GM23338 (cell line): ENCODE measurements at regions not wholly inside any gene's neighbourhood (a gene's known extent, or its start where the extent isn't known, plus 50 kb on each side); places are given as distances from the start of the nearest gene placed in this dataset.

ENCODE experiments used
- ATAC-seq: fragments of 200-7000 bp; cut with Tn5 transposase; 3 replicates; pipeline ENCODE4 v1.9.1; 2020
- DNase-seq: peaks from one replicate; pipeline ENCODE4 v3.0.0-alpha.2; 2015; ENCODE audit warnings: low spot score
- H2AFZ ChIP-seq: fragments of 200-600 bp; sonication (generic); 2 replicates; pipeline ENCODE4 v1.8.0; 2016; ENCODE audit warnings: antibody characterized with exemption, mild to moderate bottlenecking, moderate library complexity
- H3F3A ChIP-seq: fragments of 200-600 bp; sonication (generic); replicated peaks from 2 replicates; pipeline ENCODE4 v1.8.0; 2017; ENCODE audit warnings: antibody characterized with exemption, mixed run types, low read depth
- H3K27ac ChIP-seq: fragments of 200-600 bp; sonication (generic); 2 replicates; pipeline ENCODE4 v1.6.1; 2016; ENCODE audit warnings: low read depth
- H3K27me3 ChIP-seq: fragments of 200-600 bp; sonication (generic); 2 replicates; pipeline ENCODE4 v1.8.0; 2016; ENCODE audit warnings: mild to moderate bottlenecking, mixed run types, moderate library complexity; ENCODE audit not compliant: insufficient read depth
- H3K36me3 ChIP-seq: fragments of 200-600 bp; sonication (generic); 2 replicates; pipeline ENCODE4 v1.8.0; 2016; ENCODE audit warnings: mild to moderate bottlenecking; ENCODE audit not compliant: insufficient read depth
- H3K4me1 ChIP-seq: fragments of 200-600 bp; sonication (generic); 2 replicates; pipeline ENCODE4 v1.8.0; 2016; ENCODE audit warnings: mild to moderate bottlenecking, moderate library complexity; ENCODE audit not compliant: insufficient read depth
- H3K4me2 ChIP-seq: fragments of 200-600 bp; sonication (generic); 2 replicates; pipeline ENCODE4 v1.7.1; 2017; ENCODE audit warnings: mixed run types
- H3K4me3 ChIP-seq: fragments of 200-600 bp; sonication (generic); 2 replicates; pipeline ENCODE4 v1.6.1; 2016; ENCODE audit warnings: mixed run types
- H3K79me2 ChIP-seq: fragments of 200-600 bp; sonication (generic); replicated peaks from 2 replicates; pipeline ENCODE4 v1.8.0; 2017; ENCODE audit warnings: mild to moderate bottlenecking; ENCODE audit not compliant: insufficient read depth
- H3K9me2 ChIP-seq: fragments of 200-600 bp; sonication (generic); 2 replicates; pipeline ENCODE4 v1.8.0; 2017; ENCODE audit not compliant: insufficient read depth
- H4K20me1 ChIP-seq: fragments of 200-600 bp; sonication (generic); replicated peaks from 2 replicates; pipeline ENCODE4 v1.8.0; 2017; ENCODE audit warnings: mild to moderate bottlenecking; ENCODE audit not compliant: insufficient read depth
- H3K27ac Mint-ChIP-seq: 2 replicates; pipeline ENCODE4 v1.8.0; 2020; ENCODE audit warnings: inconsistent platforms, mild to moderate bottlenecking, moderate library complexity, mixed read lengths
- H3K27me3 Mint-ChIP-seq: 3 replicates; pipeline ENCODE4 v1.8.0; 2022; ENCODE audit warnings: low read depth, mild to moderate bottlenecking, moderate library complexity, mixed read lengths, inconsistent platforms; ENCODE audit not compliant: insufficient read depth, poor library complexity
- H3K36me3 Mint-ChIP-seq: 3 replicates; pipeline ENCODE4 v1.8.0; 2021; ENCODE audit warnings: low read depth, mild to moderate bottlenecking, inconsistent platforms, moderate library complexity, mixed read lengths
- H3K4me1 Mint-ChIP-seq: 3 replicates; pipeline ENCODE4 v1.8.0; 2020; ENCODE audit warnings: mild to moderate bottlenecking, inconsistent platforms, mixed read lengths
- H3K4me3 Mint-ChIP-seq: 3 replicates; pipeline ENCODE4 v1.8.0; 2021; ENCODE audit warnings: moderate library complexity, mild to moderate bottlenecking, inconsistent platforms, mixed read lengths
- H3K9me3 Mint-ChIP-seq: 3 replicates; pipeline ENCODE4 v1.8.0; 2020; ENCODE audit warnings: moderate library complexity, mild to moderate bottlenecking, inconsistent platforms, mixed read lengths
- CREB1 ChIP-seq: fragments of 250-450 bp; sonication (Bioruptor Pico); IDR thresholded peaks from 2 replicates; pipeline ENCODE4 v1.5.0; 2020; ENCODE audit warnings: low read depth, mild to moderate bottlenecking, moderate library complexity
- CTCF ChIP-seq, 2 experiments: fragments of 200-600 bp in 1 of 2; sonication (generic) in 1 of 2; conservative IDR thresholded peaks; 2 replicates each; pipeline versions ENCODE4 v1.5.1 to v1.6.1; 2016 to 2017; ENCODE audit warnings: antibody characterized with exemption in 2 of 2, low read depth in 2 of 2, mild to moderate bottlenecking in 2 of 2, moderate library complexity in 1 of 2
- ETS1 ChIP-seq: IDR thresholded peaks from 2 replicates; pipeline ENCODE4 v1.6.1; 2016; ENCODE audit warnings: antibody characterized with exemption
- EZH2 ChIP-seq: fragments of 200-600 bp; sonication (generic); IDR thresholded peaks from one replicate; pipeline ENCODE4 v1.8.0; 2017; ENCODE audit warnings: antibody characterized with exemption, mild to moderate bottlenecking, low read depth; ENCODE audit not compliant: unreplicated experiment
- EZH2phosphoT487 ChIP-seq: fragments of 200-600 bp; sonication (generic); IDR thresholded peaks from one replicate; pipeline ENCODE4 v1.8.1; 2018; ENCODE audit warnings: antibody characterized with exemption; ENCODE audit not compliant: unreplicated experiment
- JUNB ChIP-seq: IDR thresholded peaks from one replicate; pipeline ENCODE4 v1.6.1; 2016; ENCODE audit warnings: antibody characterized with exemption; ENCODE audit not compliant: unreplicated experiment
- NANOG ChIP-seq: IDR thresholded peaks from 2 replicates; pipeline ENCODE4 v1.6.1; 2016; ENCODE audit warnings: antibody characterized with exemption, borderline replicate concordance
- POLR2AphosphoS5 ChIP-seq: IDR thresholded peaks from 2 replicates; pipeline ENCODE4 v1.6.1; 2016; ENCODE audit warnings: antibody characterized with exemption, low read depth
- REST ChIP-seq: IDR thresholded peaks from one replicate; pipeline ENCODE4 v1.6.1; 2018; ENCODE audit warnings: antibody characterized with exemption; ENCODE audit not compliant: unreplicated experiment
- STAT1 ChIP-seq: IDR thresholded peaks from one replicate; pipeline ENCODE4 v1.6.1; 2016; ENCODE audit warnings: antibody characterized with exemption; ENCODE audit not compliant: unreplicated experiment
- ZNF114 ChIP-seq: fragments of 250-450 bp; sonication (Bioruptor Pico); IDR thresholded peaks from 2 replicates; pipeline ENCODE4 v1.5.0; 2020; ENCODE audit warnings: mild to moderate bottlenecking, moderate library complexity
- ZNF331 ChIP-seq: fragments of 250-450 bp; sonication (Bioruptor Pico); IDR thresholded peaks from 2 replicates; pipeline ENCODE4 v1.5.0; 2020; ENCODE audit warnings: low read depth, mild to moderate bottlenecking, moderate library complexity
- ZNF462 ChIP-seq: fragments of 250-450 bp; sonication (Bioruptor Pico); IDR thresholded peaks from 2 replicates; pipeline ENCODE4 v1.5.0; 2020; ENCODE audit warnings: mild to moderate bottlenecking, moderate library complexity

- H3F3A ChIP-seq = no peaks in the 10 kb centered on the region
- ATAC-seq = no peak
- Mint-ChIP-seq H3K4me3 (no peak overlapping the region), H3K27ac (no peak overlapping the region), H3K4me1 (no peaks in the 10 kb centered on the region), H3K36me3 (no peaks in the 10 kb centered on the region), H3K9me3 (no peaks in the 10 kb centered on the region), H3K27me3 (no peaks in the 10 kb centered on the region)
- no peaks in the 10 kb centered on the region for H3K79me2 ChIP-seq
- H3K36me3 ChIP-seq = no peaks in the 10 kb centered on the region
- no peak overlapping the region for H3K4me3 ChIP-seq
- H4K20me1 ChIP-seq = no peaks in the 10 kb centered on the region
- no peaks in the 10 kb centered on the region for H3K4me1 ChIP-seq
- no peaks in the 10 kb centered on the region for H3K9me2 ChIP-seq
- H3K27me3 ChIP-seq = no peaks in the 10 kb centered on the region
- H2AFZ ChIP-seq = no peak overlapping the region
- no peak overlapping the region for H3K27ac ChIP-seq
- no peak overlapping the region for H3K4me2 ChIP-seq
- no peak for TF ChIP-seq CTCF (conservative IDR thresholded peaks at IDR 0.05; ENCODE audit: low read depth in 2 of 2)
- no peak for TF ChIP-seq ZNF114 (CRISPR knock-in tag)
- TF ChIP-seq EZH2phosphoT487 = no peak
- no peak for TF ChIP-seq CREB1 (CRISPR knock-in tag)
- TF ChIP-seq EZH2 = no peak
- no peak for TF ChIP-seq ZNF331 (CRISPR knock-in tag)
- no peak for TF ChIP-seq POLR2AphosphoS5
- no peak for TF ChIP-seq ZNF462 (CRISPR knock-in tag)
- no peak for TF ChIP-seq ETS1
- no peak for TF ChIP-seq NANOG
- TF ChIP-seq REST = no peak
- TF ChIP-seq STAT1 = no peak
- TF ChIP-seq JUNB = no peak
- no peak for DNase-seq
Measured at GRCh38 chr3:22098021-22098420, 347.0 kb upstream of the ZNF385D start.
